PFSK-1 (cell line): ENCODE measurements at regions not wholly inside any gene's neighbourhood (a gene's known extent, or its start where the extent isn't known, plus 50 kb on each side); places are given as distances from the start of the nearest gene placed in this dataset.

Experiments
- POLR2AphosphoS5 ChIP-seq: IDR thresholded peaks from 2 replicates; pipeline ENCODE4 v1.6.1; 2012; ENCODE audit warnings: low read depth, mild to moderate bottlenecking, control low read depth, low read length, moderate library complexity
- SIN3A ChIP-seq: IDR thresholded peaks from 2 replicates; pipeline ENCODE4 v1.6.1; 2012; ENCODE audit warnings: mild to moderate bottlenecking, low read length, moderate library complexity, borderline replicate concordance; ENCODE audit not compliant: insufficient read depth
- TAF1 ChIP-seq: IDR thresholded peaks from 2 replicates; pipeline ENCODE4 v1.6.1; 2012; ENCODE audit warnings: low read length, control low read depth, borderline replicate concordance; ENCODE audit not compliant: insufficient read depth
- TF ChIP-seq, protein P1 (sequence below), 2 experiments: IDR thresholded peaks; 2 replicates each; pipeline versions ENCODE4 v1.6.1 to v1.8.0; 2011 to 2012; ENCODE audit warnings: low read depth in 2 of 2, low read length in 2 of 2, control low read depth in 1 of 2, inconsistent platforms in 1 of 2, mild to moderate bottlenecking in 1 of 2, moderate library complexity in 1 of 2; ENCODE audit not compliant: insufficient read depth in 1 of 2

DNA sequence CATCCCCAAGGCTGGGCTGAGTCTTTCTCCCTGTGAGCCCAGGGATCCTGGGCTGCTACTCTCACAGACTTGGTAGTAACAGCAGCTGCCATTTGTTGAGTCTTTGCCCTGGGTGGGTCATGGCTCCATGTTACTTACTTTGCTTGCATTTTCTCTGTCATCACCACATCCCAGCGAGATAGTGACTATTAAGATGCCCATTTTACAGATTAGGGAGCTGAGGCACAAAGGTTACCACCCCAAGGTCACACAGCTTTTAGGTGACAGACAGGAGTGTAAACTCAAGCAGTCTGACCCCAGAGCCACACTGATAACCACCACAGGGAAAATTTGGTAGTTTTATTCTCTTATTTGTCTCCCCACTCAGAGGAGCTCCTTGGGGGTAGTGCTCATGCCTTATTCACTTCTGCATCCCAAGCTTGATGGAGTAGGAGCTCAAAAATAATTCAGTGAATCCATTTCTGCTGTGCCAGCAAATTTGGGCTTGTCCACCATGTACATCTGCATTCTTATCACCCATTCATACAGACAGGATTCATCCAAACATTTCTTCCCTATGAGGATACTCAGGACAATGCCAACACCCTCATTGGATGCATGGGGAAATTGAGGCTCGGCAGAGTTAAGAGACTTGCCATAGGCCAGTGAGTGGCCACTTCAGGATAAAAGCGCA is 263.2 kb downstream of the CBLN1 start:
- no peak for TF ChIP-seq POLR2AphosphoS5
- TF ChIP-seq SIN3A, result no peak
- TF ChIP-seq, protein P1, sequence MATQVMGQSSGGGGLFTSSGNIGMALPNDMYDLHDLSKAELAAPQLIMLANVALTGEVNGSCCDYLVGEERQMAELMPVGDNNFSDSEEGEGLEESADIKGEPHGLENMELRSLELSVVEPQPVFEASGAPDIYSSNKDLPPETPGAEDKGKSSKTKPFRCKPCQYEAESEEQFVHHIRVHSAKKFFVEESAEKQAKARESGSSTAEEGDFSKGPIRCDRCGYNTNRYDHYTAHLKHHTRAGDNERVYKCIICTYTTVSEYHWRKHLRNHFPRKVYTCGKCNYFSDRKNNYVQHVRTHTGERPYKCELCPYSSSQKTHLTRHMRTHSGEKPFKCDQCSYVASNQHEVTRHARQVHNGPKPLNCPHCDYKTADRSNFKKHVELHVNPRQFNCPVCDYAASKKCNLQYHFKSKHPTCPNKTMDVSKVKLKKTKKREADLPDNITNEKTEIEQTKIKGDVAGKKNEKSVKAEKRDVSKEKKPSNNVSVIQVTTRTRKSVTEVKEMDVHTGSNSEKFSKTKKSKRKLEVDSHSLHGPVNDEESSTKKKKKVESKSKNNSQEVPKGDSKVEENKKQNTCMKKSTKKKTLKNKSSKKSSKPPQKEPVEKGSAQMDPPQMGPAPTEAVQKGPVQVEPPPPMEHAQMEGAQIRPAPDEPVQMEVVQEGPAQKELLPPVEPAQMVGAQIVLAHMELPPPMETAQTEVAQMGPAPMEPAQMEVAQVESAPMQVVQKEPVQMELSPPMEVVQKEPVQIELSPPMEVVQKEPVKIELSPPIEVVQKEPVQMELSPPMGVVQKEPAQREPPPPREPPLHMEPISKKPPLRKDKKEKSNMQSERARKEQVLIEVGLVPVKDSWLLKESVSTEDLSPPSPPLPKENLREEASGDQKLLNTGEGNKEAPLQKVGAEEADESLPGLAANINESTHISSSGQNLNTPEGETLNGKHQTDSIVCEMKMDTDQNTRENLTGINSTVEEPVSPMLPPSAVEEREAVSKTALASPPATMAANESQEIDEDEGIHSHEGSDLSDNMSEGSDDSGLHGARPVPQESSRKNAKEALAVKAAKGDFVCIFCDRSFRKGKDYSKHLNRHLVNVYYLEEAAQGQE (IDR thresholded peaks at IDR 0.05; ENCODE audit: insufficient read depth in 1 of 2, low read depth in 2 of 2, low read length in 2 of 2), result no peak
- no peak for TF ChIP-seq TAF1
